Stomach (tissue), 8 donors: ENCODE measurements at regions not wholly inside any gene's neighbourhood (a gene's known extent, or its start where the extent isn't known, plus 50 kb on each side); places are given as distances from the start of the nearest gene placed in this dataset.

Experiments used
- DNase-seq, 2 donors: peaks; one replicate each; pipeline versions ENCODE4 v3.0.0 to v3.0.0-alpha.2; 2013 to 2019
- H3K27ac ChIP-seq, 5 donors: fragments of 200-600 bp in 4 of 5; sonication (generic) in 4 of 5; one replicate each; pipeline ENCODE4 v1.5.1; 2013 to 2019; ENCODE audit warnings: mild to moderate bottlenecking in 1 of 5, moderate library complexity in 1 of 5
- H3K27me3 ChIP-seq, 3 donors: fragments of 200-600 bp; sonication (generic); one replicate each; pipeline ENCODE4 v1.5.1; 2017 to 2019; ENCODE audit warnings: mixed run types in 1 of 3
- H3K36me3 ChIP-seq, 4 donors: fragments of 200-600 bp; sonication (generic); 1 replicate in 3 of 4; 2 replicates in 1 of 4; pipeline ENCODE4 v1.5.1; 2016 to 2019
- H3K4me1 ChIP-seq, 4 donors: fragments of 200-600 bp; sonication (generic); one replicate each; pipeline ENCODE4 v1.5.1; 2016 to 2019
- H3K4me3 ChIP-seq, 4 donors: fragments of 200-600 bp; sonication (generic) in 3 of 4; one replicate each; pipeline ENCODE4 v1.5.1; 2016 to 2019; ENCODE audit warnings: mild to moderate bottlenecking in 1 of 4
- H3K9me3 ChIP-seq, 4 donors: fragments of 200-600 bp; sonication (generic); one replicate each; pipeline ENCODE4 v1.5.1; 2016 to 2019
- EP300 ChIP-seq: sonication (generic); formaldehyde crosslinking; IDR thresholded peaks from one replicate; pipeline ENCODE4 v1.6.1; 2017; ENCODE audit warnings: antibody characterized with exemption
- POLR2A ChIP-seq, 4 donors: fragments of 450-650 bp; IDR thresholded peaks; one replicate each; pipeline ENCODE4 v1.6.1; 2016; ENCODE audit warnings: antibody characterized with exemption in 4 of 4, control low read depth in 2 of 4, mild to moderate bottlenecking in 1 of 4, moderate library complexity in 1 of 4
- POLR2AphosphoS5 ChIP-seq, 3 donors: sonication (generic); formaldehyde crosslinking; IDR thresholded peaks; one replicate each; pipeline ENCODE4 v1.6.1; 2016; ENCODE audit warnings: antibody characterized with exemption in 3 of 3
- WGBS, 5 donors: extraction: QIAGEN DNeasy Blood & Tissue Kit in 3 of 5; methylation state at CpG; one replicate each; pipeline versions ENCODE4 v1.1.5 to v1.1.7; 2013 to 2018; 5-methylcytosine and 5-hydroxymethylcytosine counted together
- intact Hi-C: fragments of 100-400 bp; cut with DNase I; formaldehyde crosslinking; loops from one replicate; pipeline ENCODE4 v1.15.1; 2023; ENCODE audit warnings: low total_unique reads
- TF ChIP-seq, protein P1 (sequence below), 7 experiments: fragments of 450-650 bp in 4 of 7; fragments of 200-600 bp in 3 of 7; sonication (generic) in 3 of 7; IDR thresholded peaks; one replicate each; pipeline ENCODE4 v1.5.1; 2016 to 2019; ENCODE audit warnings: antibody characterized with exemption in 7 of 7, control low read depth in 2 of 7, mild to moderate bottlenecking in 1 of 7
- donor health status: healthy with polysubstance abuse.
- donor health status: Bipolar disorder and iron deficiency.
- donor health status: healthy.

DNA sequence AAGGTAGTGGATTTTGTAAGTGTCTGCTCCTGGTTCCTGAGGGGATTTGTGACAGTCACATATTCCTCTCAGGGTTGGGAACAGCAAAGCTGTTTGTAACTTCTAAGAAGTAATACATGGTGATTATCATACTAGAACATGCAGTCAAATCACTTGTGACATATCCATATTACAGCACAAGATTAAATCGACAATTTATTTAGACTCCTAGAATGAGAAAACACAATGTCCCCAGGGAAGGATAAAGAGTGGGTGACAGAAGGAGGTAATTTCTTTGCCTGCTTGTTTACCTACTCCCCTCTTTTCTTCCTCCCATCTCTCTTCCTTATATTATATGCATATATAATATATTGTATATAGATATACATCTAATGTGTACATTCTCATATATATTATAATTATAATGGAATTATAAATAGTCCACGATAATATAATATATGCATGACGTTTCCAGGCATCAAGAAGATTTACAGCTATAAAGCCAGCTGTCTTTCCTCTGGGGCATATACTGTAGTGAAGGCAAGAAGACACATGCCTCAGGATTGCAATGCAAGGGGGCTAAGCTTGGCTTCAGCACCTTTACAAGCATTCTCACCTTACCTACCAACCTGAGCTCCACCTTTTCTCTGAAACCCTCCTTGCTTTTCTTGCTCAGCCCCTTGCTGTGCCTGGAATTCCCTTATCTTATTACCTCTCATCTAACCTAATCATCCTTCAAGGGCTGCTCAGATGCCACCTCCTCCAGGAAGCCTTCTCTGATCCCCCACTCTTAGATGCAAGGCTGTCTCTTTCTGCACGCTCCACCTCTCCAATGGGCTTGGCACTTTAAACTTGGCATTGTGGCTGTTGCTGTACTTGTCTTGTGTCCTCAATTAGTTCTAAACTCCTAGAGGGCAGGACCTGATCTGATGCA lies 73.1 kb upstream of the PIAS1 start:
- no peaks in the 10 kb centered on the region for H3K4me1 ChIP-seq
- H3K27ac ChIP-seq: no peak overlapping the region
- no peak for TF ChIP-seq EP300
- no peak for TF ChIP-seq POLR2AphosphoS5 (IDR thresholded peaks at IDR 0.05)
- TF ChIP-seq, protein P1, sequence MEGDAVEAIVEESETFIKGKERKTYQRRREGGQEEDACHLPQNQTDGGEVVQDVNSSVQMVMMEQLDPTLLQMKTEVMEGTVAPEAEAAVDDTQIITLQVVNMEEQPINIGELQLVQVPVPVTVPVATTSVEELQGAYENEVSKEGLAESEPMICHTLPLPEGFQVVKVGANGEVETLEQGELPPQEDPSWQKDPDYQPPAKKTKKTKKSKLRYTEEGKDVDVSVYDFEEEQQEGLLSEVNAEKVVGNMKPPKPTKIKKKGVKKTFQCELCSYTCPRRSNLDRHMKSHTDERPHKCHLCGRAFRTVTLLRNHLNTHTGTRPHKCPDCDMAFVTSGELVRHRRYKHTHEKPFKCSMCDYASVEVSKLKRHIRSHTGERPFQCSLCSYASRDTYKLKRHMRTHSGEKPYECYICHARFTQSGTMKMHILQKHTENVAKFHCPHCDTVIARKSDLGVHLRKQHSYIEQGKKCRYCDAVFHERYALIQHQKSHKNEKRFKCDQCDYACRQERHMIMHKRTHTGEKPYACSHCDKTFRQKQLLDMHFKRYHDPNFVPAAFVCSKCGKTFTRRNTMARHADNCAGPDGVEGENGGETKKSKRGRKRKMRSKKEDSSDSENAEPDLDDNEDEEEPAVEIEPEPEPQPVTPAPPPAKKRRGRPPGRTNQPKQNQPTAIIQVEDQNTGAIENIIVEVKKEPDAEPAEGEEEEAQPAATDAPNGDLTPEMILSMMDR (IDR thresholded peaks at IDR 0.05): no peak
- TF ChIP-seq POLR2A (IDR thresholded peaks at IDR 0.05): no peak
- intact Hi-C loops: no loop called here
- WGBS, 5 donors: 87 to 93% (median 88%) methylated on average over 4 of the region's 4 CpGs
- H3K36me3 ChIP-seq: no peaks in the 10 kb centered on the region
- no peaks in the 10 kb centered on the region for H3K9me3 ChIP-seq
- no peak overlapping the region for H3K4me3 ChIP-seq
- no peaks in the 10 kb centered on the region for H3K27me3 ChIP-seq
- DNase-seq: no peak

DNA sequence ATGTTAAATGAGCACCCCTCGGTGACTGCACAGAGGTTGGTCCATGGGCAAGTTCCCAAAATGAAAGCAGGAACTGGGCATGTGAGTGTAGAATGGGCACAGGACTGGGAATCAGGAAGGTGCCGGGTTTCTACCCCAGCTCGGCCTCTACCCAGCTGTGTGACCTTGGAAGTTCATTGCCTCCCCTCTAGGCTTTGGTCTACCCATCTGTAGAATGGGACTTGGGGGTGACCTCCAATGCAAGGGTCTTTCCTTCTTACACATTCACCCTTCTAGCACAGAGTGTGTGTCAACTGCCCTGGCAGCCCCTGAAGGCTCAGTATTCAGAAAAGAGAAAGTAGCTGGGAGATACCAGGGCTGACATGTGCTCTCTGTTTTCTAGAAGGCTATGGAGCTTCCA lies 72.3 kb upstream of the PIAS1 start:
- intact Hi-C loops: no loop called here
- DNase-seq: no peak
- 79 to 96% (median 88%) methylated on average over 3 of the region's 3 CpGs for WGBS, 5 donors
- H3K27ac ChIP-seq: no peak overlapping the region
- no peaks in the 10 kb centered on the region for H3K9me3 ChIP-seq
- no peak overlapping the region for H3K4me3 ChIP-seq
- H3K27me3 ChIP-seq: no peaks in the 10 kb centered on the region
- H3K4me1 ChIP-seq: no peaks in the 10 kb centered on the region
- no peaks in the 10 kb centered on the region for H3K36me3 ChIP-seq
- TF ChIP-seq POLR2AphosphoS5 (IDR thresholded peaks at IDR 0.05): no peak
- TF ChIP-seq, protein P1 (IDR thresholded peaks at IDR 0.05): no peak

DNA sequence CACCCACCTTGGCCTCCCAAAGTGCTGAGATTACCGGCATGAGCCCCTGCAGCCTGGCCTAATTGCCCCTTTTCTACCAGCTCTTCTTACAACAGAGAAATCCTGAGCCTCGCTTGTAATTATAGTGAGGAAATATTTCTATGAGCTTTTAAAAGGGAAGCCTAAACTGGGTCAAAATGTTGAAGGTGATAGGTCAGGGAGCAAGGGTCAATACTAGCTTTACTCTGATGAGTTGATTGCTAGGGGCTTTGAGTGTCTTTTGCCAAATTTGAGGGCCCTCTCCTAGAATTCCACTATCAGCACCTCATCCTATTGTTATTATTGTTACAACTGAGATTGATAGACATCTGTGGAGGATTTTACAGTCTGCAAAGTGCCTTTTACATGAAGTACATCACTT lies 62.4 kb upstream of the PIAS1 start:
- Histone ChIP-seq H3K27ac (no peak overlapping the region), H3K27me3 (no peaks in the 10 kb centered on the region), H3K9me3 (no peaks in the 10 kb centered on the region), H3K36me3 (no peaks in the 10 kb centered on the region), H3K4me1 (no peaks in the 10 kb centered on the region), H3K4me3 (no peak overlapping the region)
- 94 to 97% (median 96%) methylated on average over 2 of the region's 2 CpGs for WGBS, 5 donors
- no peak for TF ChIP-seq POLR2AphosphoS5 (IDR thresholded peaks at IDR 0.05)
- TF ChIP-seq EP300: no peak
- no peak for TF ChIP-seq POLR2A (IDR thresholded peaks at IDR 0.05)
- TF ChIP-seq, protein P1 (IDR thresholded peaks at IDR 0.05): no peak
- no peak for DNase-seq
- intact Hi-C loops: no loop called here

DNA sequence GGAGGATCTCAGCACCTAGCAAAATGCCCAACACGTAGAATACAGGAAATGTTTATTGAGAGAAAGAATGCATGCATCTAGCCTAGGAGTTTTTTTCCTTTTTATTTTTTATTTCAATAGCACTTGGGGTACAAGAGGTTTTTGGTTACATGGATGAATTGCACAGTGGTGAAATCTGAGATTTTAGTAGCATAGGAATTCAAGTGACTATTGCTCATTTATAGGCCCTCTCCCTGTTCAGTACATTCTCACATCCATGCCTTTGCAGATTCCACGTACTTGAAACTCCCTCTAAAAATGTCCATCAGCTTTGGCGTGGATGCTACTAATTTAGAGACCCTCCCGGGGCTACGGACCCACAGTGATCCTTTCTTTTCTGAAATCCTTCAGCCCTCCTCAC lies 61.7 kb upstream of the PIAS1 start:
- TF ChIP-seq, protein P1 (IDR thresholded peaks at IDR 0.05): no peak
- no peak for TF ChIP-seq POLR2AphosphoS5 (IDR thresholded peaks at IDR 0.05)
- TF ChIP-seq POLR2A (IDR thresholded peaks at IDR 0.05): no peak
- TF ChIP-seq EP300: no peak
- WGBS, 5 donors: 87 to 96% (median 95%) methylated on average over 5 of the region's 5 CpGs
- no peaks in the 10 kb centered on the region for H3K36me3 ChIP-seq
- no peak overlapping the region for H3K27ac ChIP-seq
- no peak for DNase-seq
- intact Hi-C loops: no loop called here
- no peaks in the 10 kb centered on the region for H3K27me3 ChIP-seq
- no peak overlapping the region for H3K4me3 ChIP-seq
- H3K9me3 ChIP-seq: no peaks in the 10 kb centered on the region
- no peaks in the 10 kb centered on the region for H3K4me1 ChIP-seq
